ENCODE measurements at regions not wholly inside any gene's neighbourhood (a gene's known extent, or its start where the extent isn't known, plus 50 kb on each side); places are given as distances from the start of the nearest gene placed in this dataset.

- H3K27me3 ChIP-seq (ENCODE audit: control insufficient read depth in 1 of 2, insufficient read depth in 2 of 2, low read length in 2 of 2), result no peaks in the 10 kb centered on the region
Measured at GRCh38 chr12:72876092-72876491, 603.9 kb downstream of the TRHDE start.

DNA sequence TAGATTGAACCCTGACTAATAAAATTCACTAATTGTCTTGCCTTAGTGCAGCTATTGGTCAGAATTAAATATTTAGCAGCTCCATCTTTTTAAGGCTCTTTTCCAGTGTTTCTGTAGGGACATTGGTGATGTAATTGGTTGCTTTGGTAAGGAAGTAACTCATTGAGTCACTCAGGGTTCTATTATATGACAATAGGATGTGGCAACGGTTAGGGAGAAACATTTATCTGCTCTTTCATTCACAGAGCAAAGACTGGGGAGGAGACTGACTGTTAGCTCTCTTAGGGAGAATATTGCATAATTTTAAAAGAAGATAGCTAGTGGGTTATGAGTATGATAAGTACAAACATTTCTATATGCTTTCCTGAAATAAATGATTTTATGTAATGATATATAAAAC, 616.5 kb downstream of the TRHDE start:
- ATAC-seq (ENCODE audit: poor library complexity), result no peak

More at GRCh38 chr12:72876092-72876491, 603.9 kb downstream of the TRHDE start:
- DNase-seq (no peak), ATAC-seq (ENCODE audit: poor library complexity) (no peak)
- intact Hi-C loops (cut with DNase I, micrococcal nuclease), result no loop called here
- Mint-ChIP-seq H3K27me3 (no peaks in the 10 kb centered on the region), H3K36me3 (ENCODE audit: low read depth) (no peaks in the 10 kb centered on the region), H3K4me1 (ENCODE audit: low read depth) (no peaks in the 10 kb centered on the region), H3K4me3 (no peak overlapping the region), H3K27ac (no peak overlapping the region), H3K9me3 (peaks cover 14% of the 10 kb centered on the region)
- no peak overlapping the region for H3K4me3 ChIP-seq (ENCODE audit: low read length)
- ChIA-PET CTCF (no interaction called here), POLR2A (no interaction called here)
- TF ChIP-seq, protein P1, sequence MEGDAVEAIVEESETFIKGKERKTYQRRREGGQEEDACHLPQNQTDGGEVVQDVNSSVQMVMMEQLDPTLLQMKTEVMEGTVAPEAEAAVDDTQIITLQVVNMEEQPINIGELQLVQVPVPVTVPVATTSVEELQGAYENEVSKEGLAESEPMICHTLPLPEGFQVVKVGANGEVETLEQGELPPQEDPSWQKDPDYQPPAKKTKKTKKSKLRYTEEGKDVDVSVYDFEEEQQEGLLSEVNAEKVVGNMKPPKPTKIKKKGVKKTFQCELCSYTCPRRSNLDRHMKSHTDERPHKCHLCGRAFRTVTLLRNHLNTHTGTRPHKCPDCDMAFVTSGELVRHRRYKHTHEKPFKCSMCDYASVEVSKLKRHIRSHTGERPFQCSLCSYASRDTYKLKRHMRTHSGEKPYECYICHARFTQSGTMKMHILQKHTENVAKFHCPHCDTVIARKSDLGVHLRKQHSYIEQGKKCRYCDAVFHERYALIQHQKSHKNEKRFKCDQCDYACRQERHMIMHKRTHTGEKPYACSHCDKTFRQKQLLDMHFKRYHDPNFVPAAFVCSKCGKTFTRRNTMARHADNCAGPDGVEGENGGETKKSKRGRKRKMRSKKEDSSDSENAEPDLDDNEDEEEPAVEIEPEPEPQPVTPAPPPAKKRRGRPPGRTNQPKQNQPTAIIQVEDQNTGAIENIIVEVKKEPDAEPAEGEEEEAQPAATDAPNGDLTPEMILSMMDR (IDR thresholded peaks at IDR 0.05), result no peak
- peaks cover 3 to 6% of the 10 kb centered on the region in 2 experiments for H3K9me3 ChIP-seq (ENCODE audit: control insufficient read depth in 1 of 2, insufficient read depth in 1 of 2, low read length in 2 of 2)
- H3K27ac ChIP-seq (ENCODE audit: low read depth in 1 of 2, low read length in 2 of 2), result no peak overlapping the region
- no peaks in the 10 kb centered on the region for H3K4me1 ChIP-seq (ENCODE audit: insufficient read depth, low read length)
- H3K36me3 ChIP-seq (ENCODE audit: insufficient read depth, low read length), result no peaks in the 10 kb centered on the region

GRCh38 chr12:72889791-72890190, 617.6 kb downstream of the TRHDE start:
- POLR2A ChIA-PET, result no interaction called here

More for the DNA sequence above, 616.5 kb downstream of the TRHDE start:
- Histone ChIP-seq H3K4me3 (ENCODE audit: low read length) (no peak overlapping the region), H3K27ac (ENCODE audit: low read depth in 1 of 2, low read length in 2 of 2) (no peak overlapping the region), H3K27me3 (ENCODE audit: control insufficient read depth in 1 of 2, insufficient read depth in 2 of 2, low read length in 2 of 2) (no peaks in the 10 kb centered on the region), H3K36me3 (ENCODE audit: insufficient read depth, low read length) (no peaks in the 10 kb centered on the region), H3K9me3 (ENCODE audit: control insufficient read depth in 1 of 2, insufficient read depth in 1 of 2, low read length in 2 of 2) (no peaks in the 10 kb centered on the region), H3K4me1 (ENCODE audit: insufficient read depth, low read length) (no peaks in the 10 kb centered on the region)
- intact Hi-C loops (cut with DNase I, micrococcal nuclease), result no loop called here
- Mint-ChIP-seq H3K4me1 (ENCODE audit: low read depth) (no peaks in the 10 kb centered on the region), H3K27me3 (no peaks in the 10 kb centered on the region), H3K36me3 (ENCODE audit: low read depth) (no peaks in the 10 kb centered on the region), H3K27ac (no peak overlapping the region), H3K4me3 (no peak overlapping the region), H3K9me3 (no peaks in the 10 kb centered on the region)
- TF ChIP-seq, protein P1 (IDR thresholded peaks at IDR 0.05), result no peak
- ChIA-PET POLR2A (no interaction called here), CTCF (no interaction called here)
- no peak for DNase-seq

More at GRCh38 chr12:72889791-72890190, 617.6 kb downstream of the TRHDE start:
- H3K4me3 ChIP-seq (ENCODE audit: low read length), result no peak overlapping the region
- no peaks in the 10 kb centered on the region for H3K4me1 Mint-ChIP-seq (ENCODE audit: low read depth)
- no peaks in the 10 kb centered on the region for H3K27me3 ChIP-seq (ENCODE audit: control insufficient read depth in 1 of 2, insufficient read depth in 2 of 2, low read length in 2 of 2)
- H3K27ac Mint-ChIP-seq, result no peak overlapping the region
- TF ChIP-seq, protein P1 (IDR thresholded peaks at IDR 0.05), result no peak
- H3K9me3 ChIP-seq (ENCODE audit: control insufficient read depth in 1 of 2, insufficient read depth in 1 of 2, low read length in 2 of 2), result no peaks in the 10 kb centered on the region
- H3K36me3 Mint-ChIP-seq (ENCODE audit: low read depth), result no peaks in the 10 kb centered on the region
- DNase-seq (no peak), ATAC-seq (ENCODE audit: poor library complexity) (no peak)
- H3K36me3 ChIP-seq (ENCODE audit: insufficient read depth, low read length), result no peaks in the 10 kb centered on the region
- CTCF ChIA-PET, result no interaction called here
- no peaks in the 10 kb centered on the region for H3K4me1 ChIP-seq (ENCODE audit: insufficient read depth, low read length)
- no peaks in the 10 kb centered on the region for H3K27me3 Mint-ChIP-seq
- no peak overlapping the region for H3K4me3 Mint-ChIP-seq
- H3K9me3 Mint-ChIP-seq, result no peaks in the 10 kb centered on the region
- no peak overlapping the region for H3K27ac ChIP-seq (ENCODE audit: low read depth in 1 of 2, low read length in 2 of 2)
- intact Hi-C loops (cut with DNase I, micrococcal nuclease), result no loop called here
